Activated CD8-positive, alpha-beta T cell treated with anti-CD3 and anti-CD28 coated beads for 36 hours (primary cell): ENCODE measurements at regions not wholly inside any gene's neighbourhood (a gene's known extent, or its start where the extent isn't known, plus 50 kb on each side); places are given as distances from the start of the nearest gene placed in this dataset.

Experiments used
- ATAC-seq: fragments of 200-7000 bp; cut with Tn5 transposase; one replicate; pipeline ENCODE4 v1.10.0; 2021; ENCODE audit warnings: mild to moderate bottlenecking, moderate library complexity
- CTCF ChIA-PET: fragments of 350-600 bp; sonication (Branson Sonifier 250); formaldehyde crosslinking; loops from one replicate; lab custom pipeline; 2021; ENCODE audit warnings: antibody characterized with exemption; lab: Charles Lee
- POLR2A ChIA-PET: fragments of 350-600 bp; sonication (Branson Sonifier 250); formaldehyde crosslinking; loops from one replicate; lab custom pipeline; 2021; ENCODE audit warnings: antibody characterized with exemption; lab: Charles Lee
- DNase-seq: peaks from one replicate; pipeline ENCODE4 v3.0.0-alpha.2; 2020
- H3K27ac Mint-ChIP-seq: one replicate; pipeline ENCODE4 v1.8.0; 2021; ENCODE audit warnings: mild to moderate bottlenecking, mixed read lengths
- H3K27me3 Mint-ChIP-seq: one replicate; pipeline ENCODE4 v1.8.0; 2021; ENCODE audit warnings: mixed read lengths
- H3K36me3 Mint-ChIP-seq: one replicate; pipeline ENCODE4 v1.8.0; 2021; ENCODE audit warnings: low read depth, mixed read lengths
- H3K4me1 Mint-ChIP-seq: one replicate; pipeline ENCODE4 v1.8.0; 2021; ENCODE audit warnings: low read depth, mixed read lengths
- H3K4me3 Mint-ChIP-seq: one replicate; pipeline ENCODE4 v1.8.0; 2021; ENCODE audit warnings: mild to moderate bottlenecking, moderate library complexity, mixed read lengths
- H3K9me3 Mint-ChIP-seq: one replicate; pipeline ENCODE4 v1.8.0; 2021; ENCODE audit warnings: mixed read lengths
- CTCF ChIP-seq: fragments of 200-600 bp; IDR thresholded peaks from one replicate; pipeline ENCODE4 v1.8.0; 2022; ENCODE audit warnings: antibody characterized with exemption, mild to moderate bottlenecking
- intact Hi-C: fragments of 100-400 bp; cut with micrococcal nuclease; formaldehyde crosslinking; loops from one replicate; pipeline ENCODE4 v1.10.0; 2022

DNA sequence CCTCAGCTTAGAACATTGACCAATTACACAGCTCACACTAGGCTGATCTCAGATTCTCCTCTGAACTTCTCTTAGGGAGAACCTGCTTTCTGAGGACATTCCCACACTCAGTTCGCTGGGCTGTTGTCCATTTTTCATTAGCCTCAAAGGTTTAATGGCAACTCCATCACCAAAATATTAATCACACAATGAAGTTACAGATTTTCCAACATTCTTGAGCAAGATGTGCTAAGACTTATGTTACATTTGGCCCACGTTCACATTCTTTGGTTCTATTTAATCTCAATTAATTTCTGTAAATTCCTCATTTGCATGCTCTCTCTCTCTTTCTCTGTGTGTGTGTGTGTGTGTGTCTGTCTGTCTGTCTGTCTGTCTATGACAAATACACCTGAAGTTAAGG, 82.3 kb upstream of the EDNRA start:
- H3K4me1 Mint-ChIP-seq, result no peaks in the 10 kb centered on the region
- no peak for ATAC-seq
- intact Hi-C loops, result no loop called here
- no peak for DNase-seq
- ChIA-PET POLR2A (no interaction called here), CTCF (no interaction called here)
- H3K27ac Mint-ChIP-seq, result no peak overlapping the region
- H3K4me3 Mint-ChIP-seq, result no peak overlapping the region
- no peaks in the 10 kb centered on the region for H3K36me3 Mint-ChIP-seq
- H3K9me3 Mint-ChIP-seq, result peaks cover 3% of the 10 kb centered on the region
- H3K27me3 Mint-ChIP-seq, result no peaks in the 10 kb centered on the region
- TF ChIP-seq CTCF, result no peak

DNA sequence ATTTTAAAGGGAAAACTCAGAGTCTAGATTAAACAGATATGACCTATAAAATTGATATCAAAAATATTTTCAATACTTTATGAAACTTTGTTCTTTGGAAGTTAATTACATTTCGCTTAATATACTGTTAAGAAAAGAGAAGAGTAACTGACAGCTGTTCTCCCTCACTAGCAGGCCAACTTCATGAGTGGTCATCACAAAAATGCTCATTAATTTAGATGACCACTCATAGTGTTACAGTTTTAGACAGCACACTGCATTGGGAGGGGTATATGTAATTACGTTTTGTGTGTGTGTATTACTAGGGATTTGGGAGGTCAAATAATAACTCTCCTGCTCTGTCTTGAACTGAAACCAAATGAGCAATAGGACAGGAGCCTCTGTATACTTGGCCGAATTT, 80.2 kb upstream of the EDNRA start:
- ChIA-PET CTCF (no interaction called here), POLR2A (no interaction called here)
- Mint-ChIP-seq H3K4me1 (no peaks in the 10 kb centered on the region), H3K4me3 (no peak overlapping the region), H3K36me3 (no peaks in the 10 kb centered on the region), H3K9me3 (peaks cover 5% of the 10 kb centered on the region), H3K27ac (no peak overlapping the region), H3K27me3 (no peaks in the 10 kb centered on the region)
- intact Hi-C loops, result no loop called here
- no peak for TF ChIP-seq CTCF
- no peak for DNase-seq
- ATAC-seq, result no peak

GRCh38 chr4:147401221-147401620, 79.7 kb upstream of the EDNRA start:
- no peak for ATAC-seq
- no peak for DNase-seq
- H3K36me3 Mint-ChIP-seq, result no peaks in the 10 kb centered on the region
- H3K27me3 Mint-ChIP-seq, result no peaks in the 10 kb centered on the region
- H3K4me3 Mint-ChIP-seq, result no peak overlapping the region
- ChIA-PET POLR2A (no interaction called here), CTCF (no interaction called here)
- no peak overlapping the region for H3K27ac Mint-ChIP-seq
- no peaks in the 10 kb centered on the region for H3K4me1 Mint-ChIP-seq
- intact Hi-C loops, result no loop called here
- H3K9me3 Mint-ChIP-seq, result peaks cover 2% of the 10 kb centered on the region
- no peak for TF ChIP-seq CTCF

DNA sequence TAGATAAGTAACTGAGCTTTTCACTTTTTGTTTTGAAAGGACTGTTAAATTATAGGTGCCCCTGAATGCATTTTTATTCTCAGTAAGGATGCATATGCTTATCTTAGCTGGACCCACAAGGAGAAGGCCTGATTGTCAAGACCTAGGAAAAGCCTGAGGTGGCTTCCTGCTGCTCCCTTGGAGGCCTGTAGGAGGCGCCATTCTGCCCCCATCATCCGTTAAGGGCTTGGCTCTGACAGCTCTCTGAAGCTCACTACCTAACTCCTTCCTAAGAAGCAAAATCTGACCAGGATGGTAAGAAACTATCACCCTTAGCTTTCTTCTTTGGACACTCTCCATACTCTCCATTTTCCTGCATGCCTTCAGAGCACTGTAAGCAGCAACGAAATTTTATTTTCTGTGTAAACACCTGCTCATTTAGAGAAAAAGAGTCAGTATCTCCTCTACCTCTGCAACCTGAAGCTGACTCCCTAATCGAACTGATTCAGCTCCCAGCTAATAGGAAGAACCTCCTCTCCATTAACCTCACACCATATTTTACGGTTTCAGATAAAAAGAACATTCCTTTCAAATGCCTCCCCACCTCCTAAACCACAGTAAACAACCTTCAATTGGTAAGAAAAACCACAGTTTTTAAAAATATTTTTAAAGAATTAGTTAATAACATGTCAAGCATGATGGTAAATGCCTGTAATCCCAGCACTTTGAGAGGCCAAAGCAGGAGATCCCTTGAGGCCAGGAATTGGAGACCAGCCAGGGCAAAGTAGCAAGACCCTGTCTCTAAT, 73.4 kb upstream of the EDNRA start:
- intact Hi-C loops, result no loop called here
- ATAC-seq (no peak), DNase-seq (no peak)
- Mint-ChIP-seq H3K36me3 (no peaks in the 10 kb centered on the region), H3K4me3 (no peak overlapping the region), H3K4me1 (no peaks in the 10 kb centered on the region), H3K9me3 (peaks cover 2% of the 10 kb centered on the region), H3K27me3 (peaks cover 1% of the 10 kb centered on the region), H3K27ac (no peak overlapping the region)
- TF ChIP-seq CTCF, result peak; percentile 27
- CTCF ChIA-PET, result interaction anchor here (1.6 kb wide), 1 partner anchor 460 kb away, joined by 4 read pairs; no protein-coding TSS in a partner anchor
- POLR2A ChIA-PET, result no interaction called here

- Mint-ChIP-seq H3K4me1 (no peaks in the 10 kb centered on the region), H3K4me3 (no peak overlapping the region), H3K27me3 (peaks cover 1% of the 10 kb centered on the region), H3K36me3 (no peaks in the 10 kb centered on the region), H3K27ac (no peak overlapping the region), H3K9me3 (peaks cover 3% of the 10 kb centered on the region)
- ChIA-PET CTCF (interaction anchor here (1.6 kb wide), 1 partner anchor 459 kb away, joined by 4 read pairs; no protein-coding TSS in a partner anchor), POLR2A (no interaction called here)
- intact Hi-C loops, result no loop called here
- DNase-seq (no peak), ATAC-seq (no peak)
- no peak for TF ChIP-seq CTCF
These were observed 72.7 kb upstream of the EDNRA start for GRCh38 chr4:147408189-147408588.
